CD14-positive monocyte (primary cell): ENCODE measurements at regions not wholly inside any gene's neighbourhood (a gene's known extent, or its start where the extent isn't known, plus 50 kb on each side); places are given as distances from the start of the nearest gene placed in this dataset.

Experiments
- DNase-seq, 3 donors: peaks; one replicate each; pipeline ENCODE4 v3.0.0-alpha.2; 2011 to 2022
- H2AFZ ChIP-seq: 2 replicates; pipeline ENCODE4 v1.6.0; 2012; ENCODE audit warnings: mild to moderate bottlenecking, low read depth, low read length, inconsistent platforms; ENCODE audit not compliant: insufficient read depth, poor library complexity, severe bottlenecking
- H3K27ac ChIP-seq, 2 donors: 1 replicate in 1 of 2; 2 replicates in 1 of 2; pipeline ENCODE4 v1.5.1; 2012 to 2013; ENCODE audit warnings: low read length in 2 of 2, control low read depth in 1 of 2, inconsistent platforms in 1 of 2, low read depth in 1 of 2, mild to moderate bottlenecking in 1 of 2
- H3K27me3 ChIP-seq, 2 donors: one replicate each; pipeline versions ENCODE4 v1.6.0 to v1.6.1; 2011 to 2013; ENCODE audit warnings: low read length in 2 of 2; ENCODE audit not compliant: control insufficient read depth in 2 of 2, insufficient read depth in 2 of 2
- H3K36me3 ChIP-seq, 2 donors: replicated peaks in 1 of 2; 1 replicate in 1 of 2; 2 replicates in 1 of 2; pipeline versions ENCODE4 v1.5.1 to v1.6.1; 2012 to 2013; ENCODE audit warnings: low read length in 2 of 2, control low read depth in 1 of 2, inconsistent platforms in 1 of 2, mild to moderate bottlenecking in 1 of 2; ENCODE audit not compliant: insufficient read depth in 2 of 2, control insufficient read depth in 1 of 2
- H3K4me1 ChIP-seq, 2 donors: 1 replicate in 1 of 2; 2 replicates in 1 of 2; pipeline versions ENCODE4 v1.5.1 to v1.6.1; 2012 to 2013; ENCODE audit warnings: low read length in 2 of 2, control low read depth in 1 of 2, inconsistent platforms in 1 of 2, mild to moderate bottlenecking in 1 of 2, moderate library complexity in 1 of 2; ENCODE audit not compliant: insufficient read depth in 2 of 2, control insufficient read depth in 1 of 2
- H3K4me2 ChIP-seq: replicated peaks from 2 replicates; pipeline ENCODE3; 2012; ENCODE audit warnings: low read length, moderate library complexity, mild to moderate bottlenecking; ENCODE audit not compliant: poor library complexity, severe bottlenecking; ENCODE audit errors: extremely low read depth
- H3K4me3 ChIP-seq, 3 experiments: fragments of 200-600 bp in 1 of 3; sonication (generic) in 1 of 3; replicated peaks in 1 of 3; 1 replicate in 2 of 3; 2 replicates in 1 of 3; pipeline ENCODE4 v1.5.1; 2011 to 2013; ENCODE audit warnings: low read length in 3 of 3, mild to moderate bottlenecking in 3 of 3, control low read depth in 2 of 3, low read depth in 2 of 3, inconsistent platforms in 1 of 3, moderate library complexity in 1 of 3
- H3K79me2 ChIP-seq: 2 replicates; pipeline ENCODE4 v1.6.0; 2012; ENCODE audit warnings: mild to moderate bottlenecking, control low read depth, inconsistent platforms, low read length, moderate library complexity; ENCODE audit not compliant: insufficient read depth
- H3K9ac ChIP-seq: 2 replicates; pipeline ENCODE4 v1.6.0; 2017; ENCODE audit warnings: low read length, mild to moderate bottlenecking; ENCODE audit not compliant: insufficient read depth, poor library complexity, severe bottlenecking
- H3K9me3 ChIP-seq, 2 donors: replicated peaks in 1 of 2; 1 replicate in 1 of 2; 2 replicates in 1 of 2; pipeline versions ENCODE4 v1.5.1 to v1.6.1; 2012 to 2013; ENCODE audit warnings: low read length in 2 of 2, control low read depth in 1 of 2; ENCODE audit not compliant: control insufficient read depth in 1 of 2, insufficient read depth in 1 of 2
- H4K20me1 ChIP-seq: 2 replicates; pipeline ENCODE4 v1.6.0; 2012; ENCODE audit warnings: mild to moderate bottlenecking, low read length, control low read depth, moderate library complexity; ENCODE audit not compliant: insufficient read depth
- H3K27ac Mint-ChIP-seq, 7 donors: one replicate each; pipeline ENCODE4 v1.8.0; 2020; ENCODE audit warnings: mild to moderate bottlenecking in 7 of 7, mixed read lengths in 7 of 7, moderate library complexity in 6 of 7, inconsistent platforms in 2 of 7
- H3K27me3 Mint-ChIP-seq, 3 donors: one replicate each; pipeline ENCODE4 v1.8.0; 2021 to 2022; ENCODE audit warnings: low read depth in 3 of 3, mild to moderate bottlenecking in 3 of 3, mixed read lengths in 3 of 3, moderate library complexity in 3 of 3, inconsistent platforms in 1 of 3
- H3K36me3 Mint-ChIP-seq, 2 donors: one replicate each; pipeline ENCODE4 v1.8.0; 2020; ENCODE audit warnings: mixed read lengths in 2 of 2, inconsistent platforms in 1 of 2, mild to moderate bottlenecking in 1 of 2
- H3K4me1 Mint-ChIP-seq: one replicate; pipeline ENCODE4 v1.8.0; 2020; ENCODE audit warnings: mild to moderate bottlenecking, mixed read lengths
- H3K4me3 Mint-ChIP-seq, 2 donors: one replicate each; pipeline ENCODE4 v1.8.0; 2020; ENCODE audit warnings: mild to moderate bottlenecking in 2 of 2, mixed read lengths in 2 of 2, moderate library complexity in 1 of 2
- H3K9me3 Mint-ChIP-seq, 7 donors: one replicate each; pipeline ENCODE4 v1.8.0; 2020 to 2022; ENCODE audit warnings: mixed read lengths in 7 of 7, mild to moderate bottlenecking in 6 of 7, moderate library complexity in 6 of 7, inconsistent platforms in 2 of 7
- whole genome bisulfite sequencing: methylation state at CpG from one replicate; pipeline ENCODE4 v1.1.5; 2013; ENCODE audit warnings: missing lambda C conversion rate; ENCODE audit not compliant: insufficient coverage; 5-methylcytosine and 5-hydroxymethylcytosine counted together
- intact Hi-C, 2 donors: fragments of 100-400 bp; cut with micrococcal nuclease; formaldehyde crosslinking; loops; one replicate each; pipeline versions ENCODE4 v1.15.0 to v1.15.1; 2023
- TF ChIP-seq, protein P1 (sequence below): fragments of 200-600 bp; IDR thresholded peaks from one replicate; pipeline ENCODE4 v1.8.0; 2022; ENCODE audit warnings: antibody characterized with exemption, mild to moderate bottlenecking

GRCh38 chr18:5787936-5788335 lies 107.4 kb downstream of the TMEM200C start:
- peaks cover 0 to 4% (median 0%) of the 10 kb centered on the region in 3 donors for H3K27me3 Mint-ChIP-seq
- Histone ChIP-seq H3K4me1 (no peaks in the 10 kb centered on the region), H3K27me3 (no peaks in the 10 kb centered on the region), H3K9ac (no peak overlapping the region), H3K4me2 (no peak overlapping the region), H3K27ac (no peak overlapping the region), H3K9me3 (peaks cover 4 to 8% of the 10 kb centered on the region in 2 donors), H4K20me1 (no peaks in the 10 kb centered on the region), H3K4me3 (no peak overlapping the region), H3K36me3 (no peaks in the 10 kb centered on the region), H3K79me2 (no peaks in the 10 kb centered on the region), H2AFZ (no peak overlapping the region)
- 60% methylated on average over 1 of the region's 1 CpG for WGBS
- no peaks in the 10 kb centered on the region for H3K36me3 Mint-ChIP-seq
- H3K9me3 Mint-ChIP-seq, result peaks cover 0 to 10% (median 3%) of the 10 kb centered on the region in 7 donors
- TF ChIP-seq, protein P1, sequence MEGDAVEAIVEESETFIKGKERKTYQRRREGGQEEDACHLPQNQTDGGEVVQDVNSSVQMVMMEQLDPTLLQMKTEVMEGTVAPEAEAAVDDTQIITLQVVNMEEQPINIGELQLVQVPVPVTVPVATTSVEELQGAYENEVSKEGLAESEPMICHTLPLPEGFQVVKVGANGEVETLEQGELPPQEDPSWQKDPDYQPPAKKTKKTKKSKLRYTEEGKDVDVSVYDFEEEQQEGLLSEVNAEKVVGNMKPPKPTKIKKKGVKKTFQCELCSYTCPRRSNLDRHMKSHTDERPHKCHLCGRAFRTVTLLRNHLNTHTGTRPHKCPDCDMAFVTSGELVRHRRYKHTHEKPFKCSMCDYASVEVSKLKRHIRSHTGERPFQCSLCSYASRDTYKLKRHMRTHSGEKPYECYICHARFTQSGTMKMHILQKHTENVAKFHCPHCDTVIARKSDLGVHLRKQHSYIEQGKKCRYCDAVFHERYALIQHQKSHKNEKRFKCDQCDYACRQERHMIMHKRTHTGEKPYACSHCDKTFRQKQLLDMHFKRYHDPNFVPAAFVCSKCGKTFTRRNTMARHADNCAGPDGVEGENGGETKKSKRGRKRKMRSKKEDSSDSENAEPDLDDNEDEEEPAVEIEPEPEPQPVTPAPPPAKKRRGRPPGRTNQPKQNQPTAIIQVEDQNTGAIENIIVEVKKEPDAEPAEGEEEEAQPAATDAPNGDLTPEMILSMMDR, result no peak
- intact Hi-C loops, result no loop called here
- no peak for DNase-seq
- no peak overlapping the region for H3K4me3 Mint-ChIP-seq
- no peak overlapping the region for H3K27ac Mint-ChIP-seq
- H3K4me1 Mint-ChIP-seq, result no peaks in the 10 kb centered on the region

DNA sequence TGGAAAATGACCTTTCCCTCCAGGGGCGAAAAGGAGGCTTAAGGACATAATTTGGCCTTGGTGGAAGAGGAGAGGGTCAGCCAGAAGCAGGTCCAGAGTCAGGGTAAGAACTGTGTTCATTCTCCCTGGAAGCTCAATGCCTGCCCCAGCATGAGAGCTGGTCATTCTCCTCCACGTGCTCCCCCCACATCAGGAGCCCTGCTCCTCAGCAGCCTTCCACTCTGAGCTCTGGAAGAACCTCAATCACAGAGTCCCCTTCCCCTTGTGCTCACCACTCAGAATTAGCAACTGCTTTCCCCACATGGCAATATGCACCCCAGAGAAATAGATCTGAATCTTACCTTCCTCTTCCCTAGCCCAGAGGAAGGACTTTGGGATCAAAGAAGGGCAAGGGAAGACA lies 115.4 kb downstream of the TMEM200C start:
- 46% methylated on average over 1 of the region's 2 CpGs for WGBS
- Mint-ChIP-seq H3K4me1 (no peaks in the 10 kb centered on the region), H3K27ac (no peak overlapping the region), H3K9me3 (peaks cover 0 to 12% (median 2%) of the 10 kb centered on the region in 7 donors), H3K36me3 (no peaks in the 10 kb centered on the region), H3K27me3 (peaks cover 0 to 2% (median 0%) of the 10 kb centered on the region in 3 donors), H3K4me3 (no peak overlapping the region)
- Histone ChIP-seq H4K20me1 (no peaks in the 10 kb centered on the region), H3K27me3 (no peaks in the 10 kb centered on the region), H3K4me3 (no peak overlapping the region), H3K9me3 (peaks cover 0 to 5% of the 10 kb centered on the region in 2 donors), H2AFZ (no peak overlapping the region), H3K4me2 (no peak overlapping the region), H3K79me2 (no peaks in the 10 kb centered on the region), H3K4me1 (no peaks in the 10 kb centered on the region), H3K36me3 (no peaks in the 10 kb centered on the region), H3K27ac (no peak overlapping the region), H3K9ac (no peak overlapping the region)
- DNase-seq, result no peak
- intact Hi-C loops, result no loop called here
- TF ChIP-seq, protein P1, result no peak
